ENCODE measurements at regions not wholly inside any gene's neighbourhood (a gene's known extent, or its start where the extent isn't known, plus 50 kb on each side); places are given as distances from the start of the nearest gene placed in this dataset.

DNA sequence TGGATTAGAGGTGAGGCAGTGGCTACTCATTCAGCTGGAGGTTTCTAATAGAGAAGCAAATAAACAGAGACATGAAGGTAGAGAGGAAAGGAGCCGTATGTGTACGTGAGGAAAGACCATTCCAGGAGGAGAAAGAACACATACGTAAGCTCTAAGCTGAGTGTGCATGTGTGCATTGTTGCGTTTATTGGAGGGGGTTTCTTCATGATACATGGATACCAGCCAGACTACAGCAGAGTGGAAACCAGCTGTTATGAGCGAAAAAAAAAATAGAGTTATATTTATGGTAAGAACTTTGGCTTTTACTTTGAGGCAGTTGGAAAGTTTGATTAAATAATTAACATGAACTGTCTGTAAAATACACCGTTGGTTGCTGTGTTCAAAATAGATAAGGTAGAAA is 173.4 kb upstream of the RGS18 start:
- no peak overlapping the region for H2AFZ ChIP-seq (ENCODE audit: low read depth, low read length)
- Mint-ChIP-seq H3K4me3 (ENCODE audit: unreplicated experiment) (no peak overlapping the region), H3K9me3 (ENCODE audit: unreplicated experiment) (peaks cover 6% of the 10 kb centered on the region), H3K27me3 (ENCODE audit: low read depth, unreplicated experiment) (no peaks in the 10 kb centered on the region), H3K36me3 (ENCODE audit: low read depth, unreplicated experiment) (no peaks in the 10 kb centered on the region), H3K4me1 (ENCODE audit: low read depth, unreplicated experiment) (peaks cover 2% of the 10 kb centered on the region), H3K27ac (ENCODE audit: unreplicated experiment) (no peak overlapping the region)
- H3K4me3 ChIP-seq (ENCODE audit: insufficient read depth, low read depth, low read length) = no peak overlapping the region
- H3K4me1 ChIP-seq (ENCODE audit: insufficient read depth, low read length) = no peaks in the 10 kb centered on the region
- H3K36me3 ChIP-seq (ENCODE audit: insufficient read depth, low read length) = no peaks in the 10 kb centered on the region
- no peak overlapping the region for H3K4me2 ChIP-seq (ENCODE audit: low read length)
- DNase-seq (ENCODE audit: low read depth) = no peak
- no peak for TF ChIP-seq EZH2 (IDR thresholded peaks at IDR 0.05; ENCODE audit: insufficient read depth, low read length)
- TF ChIP-seq, protein P1, sequence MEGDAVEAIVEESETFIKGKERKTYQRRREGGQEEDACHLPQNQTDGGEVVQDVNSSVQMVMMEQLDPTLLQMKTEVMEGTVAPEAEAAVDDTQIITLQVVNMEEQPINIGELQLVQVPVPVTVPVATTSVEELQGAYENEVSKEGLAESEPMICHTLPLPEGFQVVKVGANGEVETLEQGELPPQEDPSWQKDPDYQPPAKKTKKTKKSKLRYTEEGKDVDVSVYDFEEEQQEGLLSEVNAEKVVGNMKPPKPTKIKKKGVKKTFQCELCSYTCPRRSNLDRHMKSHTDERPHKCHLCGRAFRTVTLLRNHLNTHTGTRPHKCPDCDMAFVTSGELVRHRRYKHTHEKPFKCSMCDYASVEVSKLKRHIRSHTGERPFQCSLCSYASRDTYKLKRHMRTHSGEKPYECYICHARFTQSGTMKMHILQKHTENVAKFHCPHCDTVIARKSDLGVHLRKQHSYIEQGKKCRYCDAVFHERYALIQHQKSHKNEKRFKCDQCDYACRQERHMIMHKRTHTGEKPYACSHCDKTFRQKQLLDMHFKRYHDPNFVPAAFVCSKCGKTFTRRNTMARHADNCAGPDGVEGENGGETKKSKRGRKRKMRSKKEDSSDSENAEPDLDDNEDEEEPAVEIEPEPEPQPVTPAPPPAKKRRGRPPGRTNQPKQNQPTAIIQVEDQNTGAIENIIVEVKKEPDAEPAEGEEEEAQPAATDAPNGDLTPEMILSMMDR (IDR thresholded peaks at IDR 0.05; ENCODE audit: insufficient read depth, low read depth, low read length) = no peak
- H3K27ac ChIP-seq (ENCODE audit: low read depth, low read length) = no peak overlapping the region
- no peaks in the 10 kb centered on the region for H4K20me1 ChIP-seq (ENCODE audit: insufficient read depth, low read length)
- no peaks in the 10 kb centered on the region for H3K79me2 ChIP-seq (ENCODE audit: insufficient read depth, low read length)
- no peak for FAIRE-seq
- H3K9ac ChIP-seq (ENCODE audit: low read length) = no peak overlapping the region
- H3K9me3 ChIP-seq (ENCODE audit: insufficient read depth, low read depth, low read length) = no peaks in the 10 kb centered on the region
- H3K27me3 ChIP-seq (ENCODE audit: insufficient read depth, low read length) = no peaks in the 10 kb centered on the region

DNA sequence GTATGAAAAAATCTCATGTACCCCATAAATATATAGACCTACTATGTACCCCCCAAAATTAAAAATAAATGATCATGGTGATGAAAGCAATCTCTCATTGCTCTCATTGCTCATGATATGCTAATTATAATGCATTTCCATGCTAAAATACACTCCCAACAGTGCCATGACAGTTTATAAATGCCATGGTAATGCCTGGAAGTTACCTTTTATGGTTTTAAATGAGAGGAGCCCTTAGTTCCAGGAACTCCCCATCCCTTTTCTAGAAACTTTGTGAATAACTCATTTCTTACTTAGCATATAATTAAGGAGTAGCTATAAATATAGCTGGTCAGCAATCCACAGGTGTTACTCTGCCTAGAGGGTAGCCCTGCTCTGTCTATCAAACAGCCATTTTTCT is 166.1 kb upstream of the RGS18 start:
- Mint-ChIP-seq H3K4me1 (ENCODE audit: low read depth, unreplicated experiment) (no peaks in the 10 kb centered on the region), H3K9me3 (ENCODE audit: unreplicated experiment) (no peaks in the 10 kb centered on the region), H3K27ac (ENCODE audit: unreplicated experiment) (no peak overlapping the region), H3K27me3 (ENCODE audit: low read depth, unreplicated experiment) (no peaks in the 10 kb centered on the region), H3K36me3 (ENCODE audit: low read depth, unreplicated experiment) (no peaks in the 10 kb centered on the region), H3K4me3 (ENCODE audit: unreplicated experiment) (no peak overlapping the region)
- Histone ChIP-seq H2AFZ (ENCODE audit: low read depth, low read length) (no peak overlapping the region), H3K9ac (ENCODE audit: low read length) (no peak overlapping the region), H3K36me3 (ENCODE audit: insufficient read depth, low read length) (no peaks in the 10 kb centered on the region), H3K4me2 (ENCODE audit: low read length) (no peak overlapping the region), H3K79me2 (ENCODE audit: insufficient read depth, low read length) (no peaks in the 10 kb centered on the region), H3K4me3 (ENCODE audit: insufficient read depth, low read depth, low read length) (no peak overlapping the region), H3K9me3 (ENCODE audit: insufficient read depth, low read depth, low read length) (no peaks in the 10 kb centered on the region), H3K27ac (ENCODE audit: low read depth, low read length) (no peak overlapping the region), H4K20me1 (ENCODE audit: insufficient read depth, low read length) (no peaks in the 10 kb centered on the region), H3K27me3 (ENCODE audit: insufficient read depth, low read length) (no peaks in the 10 kb centered on the region), H3K4me1 (ENCODE audit: insufficient read depth, low read length) (no peaks in the 10 kb centered on the region)
- TF ChIP-seq, protein P1 (IDR thresholded peaks at IDR 0.05; ENCODE audit: insufficient read depth, low read depth, low read length) = no peak
- no peak for TF ChIP-seq EZH2 (IDR thresholded peaks at IDR 0.05; ENCODE audit: insufficient read depth, low read length)
- DNase-seq (ENCODE audit: low read depth) (no peak), FAIRE-seq (no peak)

DNA sequence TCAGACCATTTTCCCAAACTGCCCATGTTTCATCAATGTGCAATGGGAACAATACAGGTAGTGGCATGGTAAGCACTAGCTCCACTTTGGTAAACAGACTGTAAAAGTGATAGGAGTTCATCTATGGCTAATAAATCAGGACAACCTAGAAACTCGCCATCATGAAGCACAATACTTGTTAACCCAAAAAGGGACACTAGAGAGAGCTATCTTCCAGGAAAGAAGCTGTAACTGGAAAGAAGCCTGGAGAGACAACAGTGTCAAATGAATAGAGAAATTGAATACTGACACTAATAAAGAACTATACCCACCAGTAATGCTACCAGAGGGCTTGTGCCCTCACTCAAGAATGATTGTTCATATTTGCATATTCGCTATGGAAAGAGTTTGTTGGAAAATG is 164.7 kb upstream of the RGS18 start:
- Histone ChIP-seq H3K27me3 (ENCODE audit: insufficient read depth, low read length) (no peaks in the 10 kb centered on the region), H3K4me1 (ENCODE audit: insufficient read depth, low read length) (no peaks in the 10 kb centered on the region), H2AFZ (ENCODE audit: low read depth, low read length) (peak overlapping the region; percentile 47), H3K9ac (ENCODE audit: low read length) (no peak overlapping the region), H3K4me2 (ENCODE audit: low read length) (no peak overlapping the region), H3K4me3 (ENCODE audit: insufficient read depth, low read depth, low read length) (no peak overlapping the region), H3K36me3 (ENCODE audit: insufficient read depth, low read length) (no peaks in the 10 kb centered on the region), H3K27ac (ENCODE audit: low read depth, low read length) (no peak overlapping the region), H3K79me2 (ENCODE audit: insufficient read depth, low read length) (no peaks in the 10 kb centered on the region), H4K20me1 (ENCODE audit: insufficient read depth, low read length) (no peaks in the 10 kb centered on the region), H3K9me3 (ENCODE audit: insufficient read depth, low read depth, low read length) (no peaks in the 10 kb centered on the region)
- DNase-seq (ENCODE audit: low read depth) (peak; percentile 1), FAIRE-seq (no peak)
- Mint-ChIP-seq H3K4me3 (ENCODE audit: unreplicated experiment) (no peak overlapping the region), H3K9me3 (ENCODE audit: unreplicated experiment) (no peaks in the 10 kb centered on the region), H3K27me3 (ENCODE audit: low read depth, unreplicated experiment) (no peaks in the 10 kb centered on the region), H3K4me1 (ENCODE audit: low read depth, unreplicated experiment) (no peaks in the 10 kb centered on the region), H3K36me3 (ENCODE audit: low read depth, unreplicated experiment) (no peaks in the 10 kb centered on the region), H3K27ac (ENCODE audit: unreplicated experiment) (no peak overlapping the region)
- no peak for TF ChIP-seq EZH2 (IDR thresholded peaks at IDR 0.05; ENCODE audit: insufficient read depth, low read length)
- TF ChIP-seq, protein P1 (IDR thresholded peaks at IDR 0.05; ENCODE audit: insufficient read depth, low read depth, low read length) = peak; percentile 24
